ENCODE measurements at regions not wholly inside any gene's neighbourhood (a gene's known extent, or its start where the extent isn't known, plus 50 kb on each side); places are given as distances from the start of the nearest gene placed in this dataset.

DNA sequence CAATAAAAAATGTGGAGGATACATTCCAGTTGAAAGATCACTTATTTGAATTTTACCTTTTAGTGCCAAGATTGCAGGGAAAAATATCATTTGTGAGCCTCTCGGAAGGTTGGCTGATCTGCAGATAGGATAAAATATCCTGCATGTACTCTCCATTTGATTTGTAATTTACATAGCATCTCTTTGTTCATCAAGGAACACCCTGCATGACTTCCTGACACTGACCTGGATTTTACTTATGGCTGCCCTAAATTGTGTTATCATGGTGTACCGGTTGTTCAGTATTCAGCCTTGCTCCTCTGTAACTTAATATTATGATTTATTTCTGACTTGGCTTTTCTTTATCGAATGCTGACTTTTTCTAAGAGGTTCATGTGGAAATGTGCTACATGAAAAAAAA is 226.4 kb downstream of the PIK3C3 start:
- TF ChIP-seq, protein P1, sequence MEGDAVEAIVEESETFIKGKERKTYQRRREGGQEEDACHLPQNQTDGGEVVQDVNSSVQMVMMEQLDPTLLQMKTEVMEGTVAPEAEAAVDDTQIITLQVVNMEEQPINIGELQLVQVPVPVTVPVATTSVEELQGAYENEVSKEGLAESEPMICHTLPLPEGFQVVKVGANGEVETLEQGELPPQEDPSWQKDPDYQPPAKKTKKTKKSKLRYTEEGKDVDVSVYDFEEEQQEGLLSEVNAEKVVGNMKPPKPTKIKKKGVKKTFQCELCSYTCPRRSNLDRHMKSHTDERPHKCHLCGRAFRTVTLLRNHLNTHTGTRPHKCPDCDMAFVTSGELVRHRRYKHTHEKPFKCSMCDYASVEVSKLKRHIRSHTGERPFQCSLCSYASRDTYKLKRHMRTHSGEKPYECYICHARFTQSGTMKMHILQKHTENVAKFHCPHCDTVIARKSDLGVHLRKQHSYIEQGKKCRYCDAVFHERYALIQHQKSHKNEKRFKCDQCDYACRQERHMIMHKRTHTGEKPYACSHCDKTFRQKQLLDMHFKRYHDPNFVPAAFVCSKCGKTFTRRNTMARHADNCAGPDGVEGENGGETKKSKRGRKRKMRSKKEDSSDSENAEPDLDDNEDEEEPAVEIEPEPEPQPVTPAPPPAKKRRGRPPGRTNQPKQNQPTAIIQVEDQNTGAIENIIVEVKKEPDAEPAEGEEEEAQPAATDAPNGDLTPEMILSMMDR (conservative IDR thresholded peaks at IDR 0.05; ENCODE audit: low read length), result no peak
- no peak for TF ChIP-seq EZH2phosphoT487 (IDR thresholded peaks at IDR 0.05; ENCODE audit: borderline replicate concordance, low read depth, low read length)
